OCI-LY3 (cell line): ENCODE measurements at regions not wholly inside any gene's neighbourhood (a gene's known extent, or its start where the extent isn't known, plus 50 kb on each side); places are given as distances from the start of the nearest gene placed in this dataset.

Source experiments
- H2AFZ ChIP-seq: fragments of 200-600, 300-600 bp; shearing (Covaris generic); 2 replicates; pipeline ENCODE4 v1.6.0; 2014; ENCODE audit warnings: antibody characterized with exemption, low read depth, low read length
- H3K27ac ChIP-seq: fragments of 200-600, 300-600 bp; sonication (generic); 2 replicates; pipeline ENCODE4 v1.5.1; 2014; ENCODE audit warnings: mild to moderate bottlenecking, low read length, moderate library complexity, mixed read lengths
- H3K27me3 ChIP-seq: fragments of 200-600, 300-600 bp; sonication (generic); 2 replicates; pipeline ENCODE4 v1.6.1; 2014; ENCODE audit warnings: low read depth, low read length, mixed read lengths
- H3K36me3 ChIP-seq: fragments of 200-600, 300-600 bp; sonication (generic); replicated peaks from 2 replicates; pipeline ENCODE3; 2014; ENCODE audit warnings: low read depth, low read length, mixed read lengths
- H3K4me1 ChIP-seq: fragments of 300-600, 200-600 bp; sonication (generic); 2 replicates; pipeline ENCODE4 v1.6.1; 2014; ENCODE audit warnings: low read length, mixed read lengths
- H3K4me2 ChIP-seq: fragments of 200-600, 300-600 bp; sonication (generic); 2 replicates; pipeline ENCODE4 v1.6.1; 2014; ENCODE audit warnings: low read length, mixed read lengths
- H3K4me3 ChIP-seq: fragments of 300-600, 200-600 bp; sonication (generic); 2 replicates; pipeline ENCODE4 v1.5.1; 2014; ENCODE audit warnings: antibody characterized with exemption, mild to moderate bottlenecking, low read length, moderate library complexity
- H3K79me2 ChIP-seq: fragments of 300-600, 200-600 bp; shearing (Covaris generic); 2 replicates; pipeline ENCODE4 v1.6.1; 2014; ENCODE audit warnings: mild to moderate bottlenecking, low read length, mixed read lengths
- H3K9ac ChIP-seq: fragments of 300-600, 200-600 bp; shearing (Covaris generic); 2 replicates; pipeline ENCODE4 v1.6.0; 2014; ENCODE audit warnings: mild to moderate bottlenecking, low read length, moderate library complexity
- H3K9me3 ChIP-seq: fragments of 200-600, 300-600 bp; shearing (Covaris generic); 2 replicates; pipeline ENCODE4 v1.6.1; 2014; ENCODE audit warnings: low read length, mixed read lengths; ENCODE audit not compliant: insufficient read depth
- H4K20me1 ChIP-seq: fragments of 200-600, 300-600 bp; sonication (generic); 2 replicates; pipeline ENCODE4 v1.6.1; 2016; ENCODE audit warnings: low read length, mixed read lengths; ENCODE audit not compliant: insufficient read depth
- EZH2phosphoT487 ChIP-seq: fragments of 200-600 bp; shearing (Covaris generic); IDR thresholded peaks from 2 replicates; pipeline ENCODE4 v1.6.1; 2018; ENCODE audit warnings: antibody characterized with exemption, mixed run types, low read depth
- TF ChIP-seq, protein P1 (sequence below): fragments of 200-600, 300-600 bp; sonication (generic); IDR thresholded peaks from 2 replicates; pipeline ENCODE4 v1.5.1; 2014; ENCODE audit warnings: antibody characterized with exemption, low read length, low read depth

DNA sequence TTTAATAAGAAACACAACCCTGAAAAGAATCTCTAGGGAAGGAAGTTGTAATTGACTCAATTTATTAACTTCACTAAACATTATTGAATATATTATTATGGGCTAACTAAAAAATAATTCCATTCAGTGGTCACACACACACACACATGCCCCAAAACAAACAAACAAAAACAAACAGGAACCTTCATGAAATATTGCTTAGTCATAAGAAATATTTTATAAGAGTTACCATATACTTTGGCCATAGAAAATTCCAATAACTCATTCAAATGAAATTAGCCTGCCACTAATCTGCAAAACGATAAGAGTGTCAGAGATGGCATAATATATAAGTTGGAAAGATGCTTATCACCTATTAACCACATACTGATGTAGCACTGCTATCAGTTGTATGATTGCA lies 268.4 kb upstream of the AMIGO2 start:
- no peaks in the 10 kb centered on the region for H4K20me1 ChIP-seq
- H3K4me2 ChIP-seq: no peak overlapping the region
- no peaks in the 10 kb centered on the region for H3K36me3 ChIP-seq
- H3K4me3 ChIP-seq: no peak overlapping the region
- no peaks in the 10 kb centered on the region for H3K79me2 ChIP-seq
- H2AFZ ChIP-seq: no peak overlapping the region
- no peak overlapping the region for H3K9ac ChIP-seq
- no peak for TF ChIP-seq EZH2phosphoT487
- TF ChIP-seq, protein P1, sequence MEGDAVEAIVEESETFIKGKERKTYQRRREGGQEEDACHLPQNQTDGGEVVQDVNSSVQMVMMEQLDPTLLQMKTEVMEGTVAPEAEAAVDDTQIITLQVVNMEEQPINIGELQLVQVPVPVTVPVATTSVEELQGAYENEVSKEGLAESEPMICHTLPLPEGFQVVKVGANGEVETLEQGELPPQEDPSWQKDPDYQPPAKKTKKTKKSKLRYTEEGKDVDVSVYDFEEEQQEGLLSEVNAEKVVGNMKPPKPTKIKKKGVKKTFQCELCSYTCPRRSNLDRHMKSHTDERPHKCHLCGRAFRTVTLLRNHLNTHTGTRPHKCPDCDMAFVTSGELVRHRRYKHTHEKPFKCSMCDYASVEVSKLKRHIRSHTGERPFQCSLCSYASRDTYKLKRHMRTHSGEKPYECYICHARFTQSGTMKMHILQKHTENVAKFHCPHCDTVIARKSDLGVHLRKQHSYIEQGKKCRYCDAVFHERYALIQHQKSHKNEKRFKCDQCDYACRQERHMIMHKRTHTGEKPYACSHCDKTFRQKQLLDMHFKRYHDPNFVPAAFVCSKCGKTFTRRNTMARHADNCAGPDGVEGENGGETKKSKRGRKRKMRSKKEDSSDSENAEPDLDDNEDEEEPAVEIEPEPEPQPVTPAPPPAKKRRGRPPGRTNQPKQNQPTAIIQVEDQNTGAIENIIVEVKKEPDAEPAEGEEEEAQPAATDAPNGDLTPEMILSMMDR: no peak
- no peaks in the 10 kb centered on the region for H3K9me3 ChIP-seq
- no peaks in the 10 kb centered on the region for H3K27me3 ChIP-seq
- H3K27ac ChIP-seq: no peak overlapping the region
- peaks cover 18% of the 10 kb centered on the region for H3K4me1 ChIP-seq

DNA sequence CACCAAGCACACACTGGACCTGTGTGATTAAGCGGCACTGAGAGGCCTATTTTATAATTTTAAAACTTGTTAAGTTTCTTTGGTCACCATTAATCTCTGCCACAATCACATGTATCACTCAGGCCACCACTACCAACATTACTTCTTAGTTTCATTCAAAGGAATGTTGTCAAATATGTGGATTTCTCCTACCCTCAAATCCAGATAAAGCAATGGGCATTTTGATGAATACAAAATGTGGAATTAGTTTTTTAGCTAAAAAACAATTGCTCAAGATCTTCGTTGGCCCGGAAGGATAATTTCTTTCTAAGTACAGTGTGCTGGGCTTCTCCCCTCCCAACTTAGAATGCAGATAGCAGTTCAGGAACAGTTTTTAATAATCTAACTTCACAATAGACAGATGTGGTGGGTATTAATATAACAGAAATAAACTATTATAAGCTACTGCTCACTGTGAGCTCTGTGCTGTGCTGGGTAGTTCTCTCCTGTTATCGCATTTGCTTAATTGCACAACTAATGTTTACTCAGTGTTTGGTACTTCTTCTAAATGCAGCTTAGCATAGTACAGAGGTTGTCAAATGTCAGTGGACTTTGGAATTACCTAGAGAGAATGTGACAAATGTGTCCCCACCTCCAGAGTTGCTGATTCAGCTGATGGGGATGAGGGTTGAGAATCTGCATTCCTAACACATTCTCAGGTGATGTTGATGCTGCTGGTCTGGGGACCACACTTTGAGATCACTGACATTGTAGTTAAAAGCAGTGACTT lies 266.7 kb upstream of the AMIGO2 start:
- peaks cover 18% of the 10 kb centered on the region for H3K4me1 ChIP-seq
- H3K4me2 ChIP-seq: no peak overlapping the region
- H3K36me3 ChIP-seq: no peaks in the 10 kb centered on the region
- H3K9ac ChIP-seq: no peak overlapping the region
- TF ChIP-seq, protein P1: no peak
- no peak for TF ChIP-seq EZH2phosphoT487
- H3K79me2 ChIP-seq: no peaks in the 10 kb centered on the region
- H4K20me1 ChIP-seq: no peaks in the 10 kb centered on the region
- H3K4me3 ChIP-seq: no peak overlapping the region
- no peak overlapping the region for H3K27ac ChIP-seq
- no peak overlapping the region for H2AFZ ChIP-seq
- H3K9me3 ChIP-seq: no peaks in the 10 kb centered on the region
- H3K27me3 ChIP-seq: no peaks in the 10 kb centered on the region

DNA sequence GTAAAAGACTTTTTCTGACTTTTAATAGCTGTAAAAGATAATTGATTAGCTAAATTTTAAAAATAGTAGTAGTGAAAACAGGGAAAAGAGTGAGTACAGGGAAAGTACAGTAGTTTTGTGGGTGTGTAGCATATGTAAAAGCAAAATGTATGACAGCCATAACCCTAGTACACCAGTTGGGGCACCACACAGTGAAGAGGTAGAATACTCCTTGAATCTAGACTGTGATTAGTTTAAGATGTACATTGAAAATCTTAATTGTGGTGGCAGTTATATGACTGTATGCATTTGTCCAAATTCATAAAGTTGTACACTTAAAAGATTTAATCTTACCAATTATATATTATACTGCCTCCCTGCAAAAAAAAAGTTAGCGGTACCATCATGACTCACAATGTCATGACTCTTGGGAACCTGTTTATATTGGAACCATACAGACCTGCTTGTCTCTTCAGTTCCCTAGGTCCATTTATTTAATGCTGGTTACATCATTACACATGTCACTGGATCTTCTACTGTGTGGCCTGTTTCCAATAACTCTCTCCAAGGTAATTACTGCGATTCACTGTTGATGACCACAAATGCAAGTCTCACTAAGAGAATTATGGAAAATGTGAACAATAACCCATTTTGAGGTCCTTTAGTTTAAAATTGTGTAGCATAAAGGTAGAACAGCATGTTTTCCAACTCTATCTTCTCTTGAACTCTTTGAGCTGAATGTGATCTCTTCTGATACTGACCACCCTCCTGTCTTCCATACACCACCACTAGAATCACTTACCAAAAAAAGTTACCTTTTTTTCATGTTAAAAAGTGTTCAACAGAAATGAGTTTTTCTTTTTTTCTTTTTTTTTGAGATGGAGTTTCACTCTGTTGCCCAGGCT lies 264.2 kb upstream of the AMIGO2 start:
- Histone ChIP-seq H3K9ac (no peak overlapping the region), H3K36me3 (no peaks in the 10 kb centered on the region), H2AFZ (no peak overlapping the region), H3K4me3 (no peak overlapping the region), H3K27ac (no peak overlapping the region), H3K9me3 (no peaks in the 10 kb centered on the region), H4K20me1 (no peaks in the 10 kb centered on the region), H3K79me2 (no peaks in the 10 kb centered on the region), H3K27me3 (no peaks in the 10 kb centered on the region), H3K4me2 (no peak overlapping the region), H3K4me1 (peaks cover 4% of the 10 kb centered on the region; the same call in 1 of the 2 replicates)
- TF ChIP-seq, protein P1: no peak
- TF ChIP-seq EZH2phosphoT487: no peak

DNA sequence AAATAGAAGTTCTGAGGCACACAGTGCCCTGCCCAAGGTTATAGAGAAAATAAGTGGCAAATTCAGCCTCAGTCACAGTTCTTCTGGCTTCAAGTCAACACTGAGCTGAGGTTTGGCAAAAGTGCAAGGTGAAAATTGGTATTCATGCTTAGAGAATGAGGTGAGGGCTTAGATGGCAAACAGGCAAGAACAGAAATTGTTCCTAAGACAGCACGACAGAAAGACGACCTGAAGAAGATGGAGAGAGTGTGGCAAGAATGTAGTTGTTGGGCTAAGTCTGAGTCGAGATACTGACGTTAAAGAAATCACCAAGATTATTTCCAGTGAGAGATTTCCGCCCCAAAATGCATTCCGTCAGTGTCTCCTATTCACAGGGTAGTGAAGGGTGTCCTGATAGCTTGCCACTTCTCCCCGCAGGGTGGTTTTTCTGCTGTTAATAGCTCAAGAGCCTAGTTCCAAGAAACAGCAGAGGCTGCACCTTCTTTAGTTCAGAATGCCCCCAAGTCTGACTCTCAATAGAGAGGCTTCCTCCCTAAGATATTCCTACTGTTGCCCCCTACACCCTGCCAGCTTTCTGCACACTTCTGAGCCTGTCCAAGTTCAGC lies 260.8 kb upstream of the AMIGO2 start:
- H3K27me3 ChIP-seq: no peaks in the 10 kb centered on the region
- H3K4me3 ChIP-seq: no peak overlapping the region
- no peak overlapping the region for H3K9ac ChIP-seq
- no peak overlapping the region for H3K4me2 ChIP-seq
- no peaks in the 10 kb centered on the region for H3K36me3 ChIP-seq
- no peaks in the 10 kb centered on the region for H4K20me1 ChIP-seq
- no peaks in the 10 kb centered on the region for H3K9me3 ChIP-seq
- H3K27ac ChIP-seq: no peak overlapping the region
- no peak for TF ChIP-seq EZH2phosphoT487
- TF ChIP-seq, protein P1: no peak
- no peaks in the 10 kb centered on the region for H3K4me1 ChIP-seq
- H3K79me2 ChIP-seq: no peaks in the 10 kb centered on the region
- no peak overlapping the region for H2AFZ ChIP-seq
